HG03520 (cell line): ENCODE measurements at regions not wholly inside any gene's neighbourhood (a gene's known extent, or its start where the extent isn't known, plus 50 kb on each side); places are given as distances from the start of the nearest gene placed in this dataset.
"Not testable (repeated sequence)": the region's sequence is repeated elsewhere in the genome, so short reads cannot be mapped to it uniquely, and the experiment has no call there.

Experiments used
- ATAC-seq: cut with Tn5 transposase; IDR thresholded peaks from one replicate; pipeline ENCODE4 v1.9.1; 2021; ENCODE audit warnings: mild to moderate bottlenecking, moderate library complexity; ENCODE audit not compliant: unreplicated experiment

GRCh38 chr4:81375745-81376144 is 96.0 kb downstream of the RASGEF1B start:
- ATAC-seq: no peak

GRCh38 chr4:81369886-81370285 is 101.8 kb downstream of the RASGEF1B start:
- ATAC-seq: no peak

- no peak for ATAC-seq
Measured at GRCh38 chr4:81366779-81367178, 104.9 kb downstream of the RASGEF1B start.

DNA sequence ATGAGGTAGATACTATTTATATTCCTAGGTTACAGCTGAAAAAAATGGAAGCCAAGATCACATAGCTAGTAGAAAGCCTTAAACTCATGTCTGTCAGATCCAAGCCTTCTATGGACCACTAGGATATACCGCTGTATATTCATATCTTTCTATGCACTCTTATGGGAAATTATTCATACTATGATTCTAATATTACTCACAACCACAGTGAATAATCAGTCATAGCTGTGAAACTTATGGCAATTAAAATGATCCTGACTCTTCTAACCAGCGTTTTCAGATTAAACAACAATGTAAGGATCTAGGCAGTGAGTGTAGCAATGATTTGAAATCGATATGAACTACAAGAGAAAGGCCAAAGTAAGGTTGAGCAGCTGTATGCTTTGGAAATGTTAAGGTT is 111.0 kb downstream of the RASGEF1B start:
- no peak for ATAC-seq

- no peak for ATAC-seq
Measured at GRCh38 chr4:81359207-81359606, 112.5 kb downstream of the RASGEF1B start.

- no peak for ATAC-seq
Measured at GRCh38 chr4:81358154-81358553, 113.6 kb downstream of the RASGEF1B start.

- ATAC-seq: no peak
Measured at GRCh38 chr4:81356621-81357020, 115.1 kb downstream of the RASGEF1B start.

- no peak for ATAC-seq
Measured at GRCh38 chr4:81355136-81355535, 116.6 kb downstream of the RASGEF1B start.

DNA sequence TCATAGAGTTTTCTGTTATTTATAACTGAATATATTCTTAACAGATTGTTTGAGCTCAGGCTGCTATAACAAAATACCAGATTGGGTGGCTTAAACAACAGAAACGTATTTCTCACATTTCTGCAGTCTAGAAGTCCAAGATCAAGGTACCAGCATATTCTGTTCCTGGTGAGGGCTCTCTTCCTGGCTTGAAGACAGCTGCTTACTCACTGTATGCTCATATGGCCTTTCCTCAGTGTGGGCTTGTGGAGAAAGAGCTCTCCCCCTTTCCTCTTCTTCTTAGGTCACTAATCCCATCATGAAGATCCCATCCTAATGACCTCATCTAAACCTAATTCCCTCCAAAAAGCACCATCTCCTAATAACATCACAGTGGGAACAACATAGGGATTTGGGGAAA is 117.8 kb downstream of the RASGEF1B start:
- ATAC-seq: no peak

- ATAC-seq: no peak
Measured at GRCh38 chr4:81352446-81352835, 119.3 kb downstream of the RASGEF1B start.

GRCh38 chr4:81351654-81352445 is 119.9 kb downstream of the RASGEF1B start:
- ATAC-seq: peak; percentile 92

DNA sequence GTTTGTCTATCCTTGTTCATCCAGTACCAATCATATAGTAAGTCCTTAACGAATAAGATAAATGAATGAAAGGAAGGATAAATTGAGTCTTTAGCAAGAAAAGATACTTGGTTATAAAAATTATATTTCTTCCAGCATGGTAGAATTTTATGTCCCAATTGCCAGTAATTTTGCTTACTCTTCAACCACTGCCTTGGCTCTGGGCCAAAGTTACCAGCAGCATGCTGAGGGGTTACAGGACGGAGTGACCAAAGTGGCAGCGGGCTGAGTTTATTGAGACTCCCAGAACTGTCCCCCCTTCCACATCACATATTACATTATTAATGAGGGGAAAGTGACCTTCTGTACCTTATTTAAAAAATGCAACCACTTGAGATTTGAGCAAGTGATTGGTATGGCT is 121.7 kb downstream of the RASGEF1B start:
- no peak for ATAC-seq

GRCh38 chr4:81348778-81349094 is 123.0 kb downstream of the RASGEF1B start:
- no peak for ATAC-seq

- no peak for ATAC-seq
Measured at GRCh38 chr4:81348086-81348777, 123.5 kb downstream of the RASGEF1B start.

DNA sequence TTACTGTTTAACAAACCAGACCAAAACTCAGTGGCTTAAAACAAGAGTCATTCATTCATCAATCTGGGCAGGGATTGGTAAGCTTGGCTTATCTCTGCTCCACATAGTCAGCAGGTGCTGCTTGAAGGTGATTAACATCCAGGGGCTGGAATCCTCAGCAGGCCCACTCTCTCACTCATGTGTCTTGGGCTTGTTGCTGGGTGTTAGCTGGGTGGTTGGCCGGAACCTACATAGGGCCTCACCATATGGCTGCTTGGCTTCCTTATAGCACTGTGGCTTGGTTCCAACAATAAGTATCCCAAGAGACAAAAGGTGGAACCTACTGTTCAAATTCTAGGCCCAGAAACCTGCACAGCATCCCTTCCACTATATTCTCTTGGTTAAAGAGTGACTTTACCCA is 125.0 kb downstream of the RASGEF1B start:
- ATAC-seq: no peak

- ATAC-seq: no peak
Measured at GRCh38 chr4:81343536-81343935, 128.2 kb downstream of the RASGEF1B start.

- no peak for ATAC-seq
Measured at GRCh38 chr4:81343046-81343445, 128.0 kb upstream of the PRKG2 start.

DNA sequence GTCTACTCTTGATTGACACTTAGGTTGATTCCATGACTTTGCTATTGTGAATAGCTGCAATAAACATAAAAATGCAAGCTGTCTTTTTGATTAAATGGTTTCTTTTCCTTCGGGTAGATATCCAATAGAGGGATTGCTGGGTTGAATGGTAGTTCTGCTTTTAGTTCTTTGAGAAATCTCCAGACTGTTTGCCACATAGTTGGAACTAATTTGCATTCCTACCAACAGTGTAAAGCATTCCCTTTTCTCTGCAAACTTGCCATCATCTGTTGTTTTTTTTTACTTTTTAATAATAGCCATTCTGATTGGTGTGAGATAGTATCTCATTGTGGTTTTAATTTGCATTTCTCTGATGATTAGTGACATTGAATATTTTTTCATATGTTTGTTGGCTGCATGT is 122.2 kb upstream of the PRKG2 start:
- no peak for ATAC-seq

DNA sequence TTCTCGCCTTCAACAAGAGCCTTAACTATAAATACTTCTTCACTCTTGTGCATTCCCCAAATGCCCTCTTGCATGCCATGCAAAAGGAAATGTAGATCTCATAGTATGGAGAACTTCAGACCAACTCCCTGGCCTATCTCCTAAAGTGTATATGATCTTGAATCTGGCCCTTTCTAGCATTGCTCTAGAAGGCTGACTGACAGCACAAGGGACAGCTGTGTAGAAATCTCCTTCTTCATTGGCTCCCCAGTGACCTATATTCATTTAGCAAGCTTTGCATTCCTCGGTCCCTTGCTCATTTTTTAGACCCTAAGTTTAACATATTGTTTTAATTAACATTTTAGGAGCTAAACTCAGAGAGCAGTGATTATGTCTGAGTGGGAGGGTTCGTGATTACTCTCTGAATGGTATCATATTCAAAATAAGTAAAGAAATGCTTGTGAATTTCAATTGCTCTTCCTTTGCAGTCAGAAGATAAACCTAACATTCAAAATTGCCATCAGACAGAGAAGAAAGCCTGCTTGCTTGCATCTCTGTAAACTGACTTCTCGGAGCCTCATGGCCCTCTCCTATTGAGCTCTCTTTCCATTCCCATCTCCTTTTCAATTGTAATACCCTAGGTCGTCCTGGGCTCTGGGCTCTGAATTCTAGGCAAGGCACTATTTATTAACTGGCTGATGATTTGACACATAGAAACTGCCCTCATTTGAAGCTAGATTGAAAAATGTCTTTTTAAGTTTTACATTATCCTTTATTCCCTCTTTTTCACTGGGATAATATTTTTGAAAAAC is 120.3 kb upstream of the PRKG2 start:
- no peak for ATAC-seq

GRCh38 chr4:81330018-81330417 is 115.0 kb upstream of the PRKG2 start:
- no peak for ATAC-seq

GRCh38 chr4:81326581-81326980 is 111.6 kb upstream of the PRKG2 start:
- no peak for ATAC-seq

DNA sequence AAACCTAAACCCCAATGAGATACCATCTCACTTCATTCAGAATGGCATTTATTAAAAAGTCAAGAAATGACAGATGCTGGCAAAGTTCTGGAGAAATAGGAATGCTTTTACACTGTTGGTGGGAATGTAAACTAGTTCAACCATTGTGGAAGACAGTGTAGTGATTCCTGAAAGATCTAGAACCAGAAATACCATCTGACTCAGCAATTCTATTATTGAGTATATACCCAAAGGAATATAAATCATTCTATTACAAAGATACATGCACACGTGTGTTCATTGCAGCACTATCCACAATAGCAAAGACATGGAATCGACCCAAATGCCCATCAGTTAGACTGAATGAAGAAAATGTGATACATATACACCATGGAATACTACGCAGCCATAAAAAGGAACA is 109.6 kb upstream of the PRKG2 start:
- ATAC-seq: not testable (repeated sequence)
